HEK293T (cell line): ENCODE measurements at regions not wholly inside any gene's neighbourhood (a gene's known extent, or its start where the extent isn't known, plus 50 kb on each side); places are given as distances from the start of the nearest gene placed in this dataset.

ENCODE experiments used
- CTCF ChIA-PET: fragments of 350-600 bp; formaldehyde crosslinking; extraction: SDS; loops from one replicate; lab custom pipeline; 2021; ENCODE audit warnings: antibody characterized with exemption, inconsistent platforms; lab: Yijun Ruan, JAX
- POLR2A ChIA-PET: fragments of 350-600 bp; formaldehyde crosslinking; extraction: SDS; loops from one replicate; lab custom pipeline; 2020; ENCODE audit warnings: antibody characterized with exemption, inconsistent platforms; lab: Yijun Ruan, JAX
- DNase-seq: peaks from one replicate; pipeline ENCODE4 v3.0.0; 2012; ENCODE audit warnings: mixed read lengths; ENCODE audit errors: extremely low spot score
- ARNT ChIP-seq: fragments of 450-650 bp; IDR thresholded peaks from 2 replicates; pipeline ENCODE4 v1.6.1; 2017; ENCODE audit warnings: mild to moderate bottlenecking
- BHLHE40 ChIP-seq: fragments of 450-650 bp; IDR thresholded peaks from 2 replicates; pipeline ENCODE4 v1.6.1; 2016; ENCODE audit warnings: mild to moderate bottlenecking, moderate library complexity, borderline replicate concordance
- CTBP1 ChIP-seq: fragments of 450-650 bp; IDR thresholded peaks from 2 replicates; pipeline ENCODE4 v1.6.1; 2016; ENCODE audit warnings: borderline replicate concordance
- ELF4 ChIP-seq: fragments of 450-650 bp; IDR thresholded peaks from 2 replicates; pipeline ENCODE4 v1.6.1; 2017; ENCODE audit warnings: antibody characterized with exemption
- FOXA1 ChIP-seq: fragments of 450-650 bp; IDR thresholded peaks from 2 replicates; pipeline ENCODE4 v1.6.1; 2016; ENCODE audit warnings: mild to moderate bottlenecking
- FOXK2 ChIP-seq: fragments of 450-650 bp; IDR thresholded peaks from 2 replicates; pipeline ENCODE4 v1.6.1; 2016; ENCODE audit warnings: mild to moderate bottlenecking
- FOXM1 ChIP-seq: fragments of 450-650 bp; IDR thresholded peaks from 2 replicates; pipeline ENCODE4 v1.6.1; 2017; ENCODE audit warnings: mild to moderate bottlenecking, borderline replicate concordance
- HDGF ChIP-seq: fragments of 450-650 bp; IDR thresholded peaks from 2 replicates; pipeline ENCODE4 v1.6.1; 2017; ENCODE audit warnings: antibody characterized with exemption, borderline replicate concordance
- L3MBTL2 ChIP-seq: fragments of 450-650 bp; conservative IDR thresholded peaks from 2 replicates; pipeline ENCODE4 v1.6.1; 2016; ENCODE audit warnings: mild to moderate bottlenecking
- LEF1 ChIP-seq: fragments of 450-650 bp; IDR thresholded peaks from 2 replicates; pipeline ENCODE4 v1.6.1; 2017; ENCODE audit warnings: mild to moderate bottlenecking, borderline replicate concordance
- NFRKB ChIP-seq: fragments of 450-650 bp; IDR thresholded peaks from 2 replicates; pipeline ENCODE4 v1.6.1; 2016; ENCODE audit warnings: mild to moderate bottlenecking, moderate library complexity
- PKNOX1 ChIP-seq: fragments of 450-650 bp; IDR thresholded peaks from 2 replicates; pipeline ENCODE4 v1.6.1; 2016
- SP1 ChIP-seq: fragments of 450-650 bp; IDR thresholded peaks from 2 replicates; pipeline ENCODE4 v1.6.1; 2017
- SUZ12 ChIP-seq: fragments of 450-650 bp; IDR thresholded peaks from 2 replicates; pipeline ENCODE4 v1.6.1; 2016; ENCODE audit warnings: mild to moderate bottlenecking
- TARDBP ChIP-seq: fragments of 450-650 bp; IDR thresholded peaks from 2 replicates; pipeline ENCODE4 v1.6.1; 2016
- ZNF384 ChIP-seq: fragments of 450-650 bp; IDR thresholded peaks from 2 replicates; pipeline ENCODE4 v1.6.1; 2016

DNA sequence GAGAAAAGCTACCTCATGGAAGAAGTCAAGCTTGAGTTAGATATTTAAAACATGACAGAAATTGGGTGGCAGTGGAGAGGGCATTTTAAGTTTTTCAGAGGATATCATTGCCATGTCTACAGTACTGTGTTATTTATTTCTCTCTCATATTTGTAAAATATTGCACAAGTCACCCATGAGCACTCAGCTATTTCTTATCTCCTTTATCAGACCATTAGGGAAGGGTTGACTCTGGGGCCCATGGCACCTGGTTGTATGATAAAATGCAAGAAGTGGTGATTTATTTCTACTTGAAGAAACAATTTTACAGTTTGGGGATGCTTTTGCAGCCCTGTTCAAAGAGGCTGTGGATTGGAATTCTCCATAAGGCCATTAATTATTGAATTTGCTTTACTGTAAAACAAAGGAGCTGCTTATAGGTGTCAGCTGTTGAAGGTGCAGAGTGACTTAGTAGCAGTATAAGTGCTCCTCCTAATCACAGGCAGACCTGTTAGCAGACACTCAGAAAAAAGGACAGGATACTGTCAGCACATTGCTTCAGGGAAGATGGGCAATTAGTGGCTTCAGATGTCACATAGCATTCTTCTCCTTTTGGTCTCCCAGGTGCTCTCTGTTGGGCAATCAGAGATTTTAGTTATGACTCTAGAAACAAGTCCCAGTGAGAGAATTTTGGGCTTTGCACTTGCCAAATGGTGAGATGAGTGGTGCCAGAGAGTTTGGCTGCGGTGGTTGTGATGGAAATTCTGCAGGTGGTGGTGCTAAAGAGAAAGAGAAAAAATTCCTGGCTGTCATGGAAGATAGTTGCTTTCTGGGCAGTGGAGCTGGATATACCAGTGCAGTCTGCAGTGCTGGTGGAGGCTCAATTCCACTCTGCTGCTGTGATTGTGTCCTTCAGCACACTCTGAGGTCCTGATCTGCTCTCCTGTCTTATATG is 129.7 kb upstream of the ROPN1 start:
- CTCF ChIA-PET, result no interaction called here
- DNase-seq, result no peak
- POLR2A ChIA-PET, result no interaction called here
- TF ChIP-seq PKNOX1 (no peak), SP1 (no peak), HDGF (no peak), ARNT (no peak), ZNF384 (no peak), CTBP1 (no peak), TARDBP (no peak), SUZ12 (no peak), ELF4 (no peak), LEF1 (no peak), BHLHE40 (no peak), FOXK2 (no peak)

GRCh38 chr3:124125315-124125714 is 133.4 kb upstream of the ROPN1 start:
- CTCF ChIA-PET, result no interaction called here
- no peak for TF ChIP-seq TARDBP
- TF ChIP-seq LEF1, result no peak
- no peak for TF ChIP-seq FOXA1
- no peak for TF ChIP-seq ELF4
- TF ChIP-seq L3MBTL2, result no peak
- no peak for TF ChIP-seq SUZ12
- no peak for TF ChIP-seq NFRKB
- no peak for TF ChIP-seq ZNF384
- TF ChIP-seq SP1, result no peak
- no peak for TF ChIP-seq PKNOX1
- TF ChIP-seq HDGF, result no peak
- TF ChIP-seq CTBP1, result no peak
- no peak for TF ChIP-seq FOXM1
- TF ChIP-seq FOXK2, result no peak
- no peak for DNase-seq
- POLR2A ChIA-PET, result no interaction called here

DNA sequence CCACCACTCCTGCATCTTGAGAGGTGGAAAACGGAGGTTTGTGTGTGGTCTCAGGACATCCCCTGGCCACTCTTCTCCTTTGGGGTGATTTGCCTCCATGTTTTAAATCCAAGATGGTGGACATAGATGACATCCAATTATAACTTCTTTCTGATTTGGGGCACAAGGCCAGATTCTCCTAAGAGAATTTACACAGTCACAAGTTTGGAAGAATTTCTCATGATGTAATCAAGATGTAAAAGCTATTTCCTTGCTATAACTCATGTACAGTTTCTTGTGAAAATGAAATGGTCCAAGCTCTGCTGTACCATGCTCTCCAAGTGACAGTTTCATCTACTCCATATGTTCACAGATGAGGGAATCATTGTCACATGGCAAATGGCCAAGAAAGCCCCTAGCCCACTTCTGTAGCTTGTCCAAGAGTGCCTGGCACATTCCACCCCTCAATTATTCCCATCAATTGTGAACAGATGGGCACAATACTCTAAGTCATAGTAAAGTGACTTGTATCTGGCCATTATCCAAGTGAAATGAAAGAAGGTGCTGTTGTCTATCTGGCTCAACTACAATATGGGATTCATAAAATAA is 134.6 kb upstream of the ROPN1 start:
- ChIA-PET POLR2A (no interaction called here), CTCF (no interaction called here)

DNA sequence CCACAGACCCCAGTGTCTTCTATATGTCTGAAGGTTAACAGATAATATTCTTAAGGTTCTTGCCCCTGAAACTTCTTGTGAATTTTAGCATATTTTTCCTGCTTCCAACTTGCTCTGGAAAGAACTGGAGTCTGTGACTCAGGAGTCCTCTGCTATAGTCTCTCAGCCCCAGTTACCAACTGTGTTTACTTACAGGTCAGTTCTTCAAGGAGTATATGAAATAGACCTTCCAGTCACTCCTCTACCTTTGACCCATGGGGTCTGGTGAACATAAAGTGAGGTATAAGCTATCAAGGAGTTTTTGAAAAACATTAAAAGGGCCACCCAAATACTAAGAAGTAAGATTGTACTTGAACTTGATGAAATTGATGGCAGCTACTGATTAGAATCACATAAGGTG is 139.2 kb upstream of the ROPN1 start:
- POLR2A ChIA-PET, result no interaction called here
- no peak for DNase-seq
- CTCF ChIA-PET, result no interaction called here
- TF ChIP-seq NFRKB (no peak), BHLHE40 (no peak), ELF4 (no peak), FOXM1 (no peak), HDGF (no peak), L3MBTL2 (no peak), CTBP1 (no peak), TARDBP (no peak), ARNT (no peak), SP1 (no peak), PKNOX1 (no peak), LEF1 (no peak), FOXA1 (no peak), SUZ12 (no peak), ZNF384 (no peak), FOXK2 (no peak)

More for the DNA sequence above, 134.6 kb upstream of the ROPN1 start:
- DNase-seq, result no peak
- TF ChIP-seq NFRKB, result no peak
- TF ChIP-seq HDGF, result no peak
- TF ChIP-seq ARNT, result no peak
- no peak for TF ChIP-seq L3MBTL2
- TF ChIP-seq FOXA1, result no peak
- TF ChIP-seq FOXK2, result no peak
- no peak for TF ChIP-seq PKNOX1
- TF ChIP-seq SP1, result no peak
- no peak for TF ChIP-seq CTBP1
- no peak for TF ChIP-seq ELF4

GRCh38 chr3:124131580-124131979 is 139.7 kb upstream of the ROPN1 start:
- CTCF ChIA-PET, result interaction anchor here (0.5 kb wide), 1 partner anchor 595 kb away, joined by 4 read pairs; no protein-coding TSS in a partner anchor
- DNase-seq, result no peak
- TF ChIP-seq SP1 (no peak), SUZ12 (no peak), ARNT (no peak), HDGF (no peak), FOXA1 (no peak), TARDBP (no peak), PKNOX1 (no peak), NFRKB (no peak), CTBP1 (no peak)
- POLR2A ChIA-PET, result no interaction called here
